ENCODE measurements at regions not wholly inside any gene's neighbourhood (a gene's known extent, or its start where the extent isn't known, plus 50 kb on each side); places are given as distances from the start of the nearest gene placed in this dataset.

- no peak for DNase-seq
Measured at GRCh38 chr12:4045786-4046494, 172.7 kb upstream of the PARP11 start.

- no peak for DNase-seq
Measured at GRCh38 chr12:4044736-4045730, 171.8 kb upstream of the PARP11 start.

- DNase-seq: no peak
Measured at GRCh38 chr12:4044101-4044500, 170.9 kb upstream of the PARP11 start.

GRCh38 chr12:4041187-4041885 lies 168.1 kb upstream of the PARP11 start:
- DNase-seq: no peak

- no peak for DNase-seq
Measured at GRCh38 chr12:4039931-4040330, 166.7 kb upstream of the PARP11 start.

GRCh38 chr12:4037747-4038312 lies 164.6 kb upstream of the PARP11 start:
- no peak for DNase-seq

GRCh38 chr12:4036671-4037271 lies 163.6 kb upstream of the PARP11 start:
- no peak for DNase-seq

- DNase-seq: no peak
Measured at GRCh38 chr12:4034921-4035320, 161.7 kb upstream of the PARP11 start.

GRCh38 chr12:4032924-4033615 lies 159.9 kb upstream of the PARP11 start:
- DNase-seq: no peak

GRCh38 chr12:4031703-4032291 lies 158.6 kb upstream of the PARP11 start:
- DNase-seq: no peak

- DNase-seq: peak; percentile 82
Measured at GRCh38 chr12:4030929-4031702, 157.9 kb upstream of the PARP11 start.

GRCh38 chr12:4027412-4027811 lies 154.2 kb upstream of the PARP11 start:
- peak; percentile 76 for DNase-seq

GRCh38 chr12:4026517-4026916 lies 153.3 kb upstream of the PARP11 start:
- no peak for DNase-seq

- DNase-seq: no peak
Measured at GRCh38 chr12:4026020-4026358, 152.8 kb upstream of the PARP11 start.

- no peak for DNase-seq
Measured at GRCh38 chr12:4025181-4026019, 152.2 kb upstream of the PARP11 start.

GRCh38 chr12:4024701-4025100 lies 151.5 kb upstream of the PARP11 start:
- DNase-seq: no peak

- DNase-seq: no peak
Measured at GRCh38 chr12:4015225-4016091, 142.3 kb upstream of the PARP11 start.

GRCh38 chr12:4014858-4015224 lies 141.6 kb upstream of the PARP11 start:
- no peak for DNase-seq

- no peak for DNase-seq
Measured at GRCh38 chr12:4014444-4014843, 141.2 kb upstream of the PARP11 start.

Measured in activated naive CD4-positive, alpha-beta T cell treated with anti-CD3 and anti-CD28 coated beads, Interleukin-2, amount 50 U/mL, for 16 hours (primary cell).